C1 segment of cervical spinal cord (tissue), 14 donors: ENCODE measurements at regions not wholly inside any gene's neighbourhood (a gene's known extent, or its start where the extent isn't known, plus 50 kb on each side); places are given as distances from the start of the nearest gene placed in this dataset.
"Not testable (repeated sequence)": the region's sequence is repeated elsewhere in the genome, so short reads cannot be mapped to it uniquely, and the experiment has no call there.

Source experiments
- DNase-seq, 14 donors: peaks; one replicate each; lab custom pipeline; 2025; lab: John Stamatoyannopoulos, UW

- not testable (repeated sequence) for DNase-seq
Observed at GRCh38 chr6:4334158-4334740, 198.9 kb upstream of the ECI2 start.

GRCh38 chr6:4327841-4328240, 192.5 kb upstream of the ECI2 start:
- DNase-seq, result no peak

GRCh38 chr6:4324746-4325145, 189.4 kb upstream of the ECI2 start:
- DNase-seq, result no peak

GRCh38 chr6:4323322-4323721, 187.9 kb upstream of the ECI2 start:
- DNase-seq, result no peak

- no peak for DNase-seq
Observed at GRCh38 chr6:4322846-4323309, 187.5 kb upstream of the ECI2 start.

GRCh38 chr6:4322134-4322845, 186.9 kb upstream of the ECI2 start:
- DNase-seq, result no peak

GRCh38 chr6:4320860-4321259, 185.5 kb upstream of the ECI2 start:
- no peak for DNase-seq

GRCh38 chr6:4319981-4320683, 184.8 kb upstream of the ECI2 start:
- DNase-seq, result no peak

- no peak for DNase-seq
Observed at GRCh38 chr6:4318321-4318720, 182.9 kb upstream of the ECI2 start.

- peak in 2 of 14 donors; percentile 16 to 30 for DNase-seq
Observed at GRCh38 chr6:4316867-4317400, 181.6 kb upstream of the ECI2 start.

- no peak for DNase-seq
Observed at GRCh38 chr6:4314201-4314707, 178.9 kb upstream of the ECI2 start.

- peak in 1 of 14 donors; percentile 7 for DNase-seq
Observed at GRCh38 chr6:4313044-4313686, 177.8 kb upstream of the ECI2 start.

GRCh38 chr6:4311976-4312860, 176.8 kb upstream of the ECI2 start:
- no peak for DNase-seq

GRCh38 chr6:4309540-4309939, 174.2 kb upstream of the ECI2 start:
- no peak for DNase-seq

- DNase-seq, result no peak
Observed at GRCh38 chr6:4308364-4308763, 173.0 kb upstream of the ECI2 start.

GRCh38 chr6:4304927-4305455, 169.6 kb upstream of the ECI2 start:
- DNase-seq, result no peak

- no peak for DNase-seq
Observed at GRCh38 chr6:4303638-4304037, 168.3 kb upstream of the ECI2 start.

- no peak for DNase-seq
Observed at GRCh38 chr6:4302524-4302923, 167.1 kb upstream of the ECI2 start.

GRCh38 chr6:4301871-4302270, 166.5 kb upstream of the ECI2 start:
- DNase-seq, result no peak

- no peak for DNase-seq
Observed at GRCh38 chr6:4300917-4301316, 165.5 kb upstream of the ECI2 start.

GRCh38 chr6:4299476-4299875, 164.1 kb upstream of the ECI2 start:
- DNase-seq, result no peak
